ENCODE measurements at regions not wholly inside any gene's neighbourhood (a gene's known extent, or its start where the extent isn't known, plus 50 kb on each side); places are given as distances from the start of the nearest gene placed in this dataset.

GRCh38 chr1:194860248-194861201 lies 1674.1 kb upstream of the B3GALT2 start (continued):
- 0 out of 2 replicates have a peak, but pooled peaks have one; percentile 3 for TF ChIP-seq TOE1 (IDR thresholded peaks at IDR 0.05; ENCODE audit: borderline replicate concordance)
- TF ChIP-seq TOE1 (CRISPR knock-in tag; IDR thresholded peaks at IDR 0.05; ENCODE audit: borderline replicate concordance, low read depth): no peak
- TF ChIP-seq FOXJ2 (tag; IDR thresholded peaks at IDR 0.05): no peak
- peak in 1 of 2 experiments; percentile 55; a peak in 3 of 4 replicates for TF ChIP-seq MLLT1 (IDR thresholded peaks at IDR 0.05)
- no peak for TF ChIP-seq DDX20 (tag; IDR thresholded peaks at IDR 0.05; ENCODE audit: low read depth)
- 0 out of 2 replicates have a peak, but pooled peaks have one; percentile 10 for TF ChIP-seq ETV1 (tag; conservative IDR thresholded peaks at IDR 0.05; ENCODE audit: low read depth)
- peak; percentile 83 for TF ChIP-seq DACH1 (IDR thresholded peaks at IDR 0.05; ENCODE audit: partially characterized antibody)
- TF ChIP-seq ZBTB11 (CRISPR knock-in tag; IDR thresholded peaks at IDR 0.05): 0 out of 6 replicates have a peak, but pooled peaks of 1 of the 3 experiments have one; percentile 44

Measured in K562 (cell line).